Neutrophil (primary cell): ENCODE measurements at regions not wholly inside any gene's neighbourhood (a gene's known extent, or its start where the extent isn't known, plus 50 kb on each side); places are given as distances from the start of the nearest gene placed in this dataset.

ENCODE experiments used
- H3K27ac ChIP-seq: fragments of 200-600 bp; sonication (generic); 2 replicates; pipeline ENCODE4 v1.5.1; 2016; ENCODE audit warnings: mild to moderate bottlenecking, moderate library complexity
- H3K27me3 ChIP-seq: fragments of 200-600 bp; sonication (generic); 2 replicates; pipeline ENCODE4 v1.6.0; 2016; ENCODE audit warnings: mild to moderate bottlenecking
- H3K36me3 ChIP-seq: fragments of 200-600 bp; sonication (generic); 2 replicates; pipeline ENCODE4 v1.5.1; 2017
- H3K4me1 ChIP-seq, 2 experiments: fragments of 200-600 bp in 1 of 2; sonication (generic) in 1 of 2; 1 replicate in 1 of 2; 2 replicates in 1 of 2; pipeline versions ENCODE4 v1.5.1 to v1.6.1; 2013 to 2016; ENCODE audit warnings: low read depth in 1 of 2, low read length in 1 of 2, mild to moderate bottlenecking in 1 of 2, moderate library complexity in 1 of 2; ENCODE audit not compliant: control insufficient read depth in 1 of 2, insufficient read depth in 1 of 2
- H3K4me3 ChIP-seq, 2 experiments: fragments of 200-600 bp in 1 of 2; sonication (generic) in 1 of 2; 1 replicate in 1 of 2; 2 replicates in 1 of 2; pipeline ENCODE4 v1.5.1; 2013 to 2016; ENCODE audit warnings: low read depth in 1 of 2, low read length in 1 of 2, mild to moderate bottlenecking in 1 of 2, moderate library complexity in 1 of 2
- H3K9me3 ChIP-seq: fragments of 200-600 bp; sonication (generic); 2 replicates; pipeline ENCODE4 v1.5.1; 2016
- CTCF ChIP-seq: fragments of 200-600 bp; sonication (generic); IDR thresholded peaks from 2 replicates; pipeline ENCODE4 v1.5.1; 2016; ENCODE audit warnings: antibody characterized with exemption

GRCh38 chr15:87219650-87220615 is 1036.6 kb downstream of the NTRK3 start:
- no peaks in the 10 kb centered on the region for H3K4me1 ChIP-seq
- no peak for TF ChIP-seq CTCF
- no peaks in the 10 kb centered on the region for H3K27me3 ChIP-seq
- no peaks in the 10 kb centered on the region for H3K36me3 ChIP-seq
- H3K27ac ChIP-seq: no peak overlapping the region
- H3K4me3 ChIP-seq: no peak overlapping the region
- no peaks in the 10 kb centered on the region for H3K9me3 ChIP-seq

GRCh38 chr15:87215100-87215499 is 1041.4 kb downstream of the NTRK3 start:
- H3K27ac ChIP-seq: no peak overlapping the region
- H3K9me3 ChIP-seq: no peaks in the 10 kb centered on the region
- no peaks in the 10 kb centered on the region for H3K27me3 ChIP-seq
- H3K4me3 ChIP-seq: no peak overlapping the region
- TF ChIP-seq CTCF: no peak
- H3K4me1 ChIP-seq: no peaks in the 10 kb centered on the region
- no peaks in the 10 kb centered on the region for H3K36me3 ChIP-seq

DNA sequence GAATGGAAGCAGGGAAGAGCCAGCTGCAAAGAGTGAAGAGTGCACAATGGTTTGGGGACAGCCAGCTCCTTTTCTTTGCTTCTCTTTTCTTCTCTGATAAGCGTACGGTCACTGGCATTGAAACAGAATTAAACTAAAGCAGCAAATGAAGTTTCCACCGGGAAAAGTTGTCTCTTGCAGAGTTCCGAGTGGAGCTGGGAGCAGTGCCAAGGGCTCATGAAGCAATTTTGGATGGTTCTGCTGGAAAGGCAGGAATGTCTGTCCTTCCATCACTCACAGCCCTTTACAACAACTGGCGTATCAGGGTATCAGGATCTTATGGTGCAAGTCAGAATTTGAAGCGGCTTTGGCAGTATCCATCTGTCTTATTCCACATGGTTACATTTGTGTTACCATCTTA is 1042.9 kb downstream of the NTRK3 start:
- Histone ChIP-seq H3K36me3 (no peaks in the 10 kb centered on the region), H3K4me3 (no peak overlapping the region), H3K9me3 (no peaks in the 10 kb centered on the region), H3K27me3 (no peaks in the 10 kb centered on the region), H3K4me1 (no peaks in the 10 kb centered on the region), H3K27ac (no peak overlapping the region)
- TF ChIP-seq CTCF: no peak

- no peak for TF ChIP-seq CTCF
- Histone ChIP-seq H3K36me3 (no peaks in the 10 kb centered on the region), H3K27ac (no peak overlapping the region), H3K4me1 (no peaks in the 10 kb centered on the region), H3K27me3 (no peaks in the 10 kb centered on the region), H3K4me3 (no peak overlapping the region), H3K9me3 (no peaks in the 10 kb centered on the region)
These were observed 1044.5 kb downstream of the NTRK3 start for GRCh38 chr15:87212041-87212440.

- no peaks in the 10 kb centered on the region for H3K27me3 ChIP-seq
- no peak for TF ChIP-seq CTCF
- no peaks in the 10 kb centered on the region for H3K36me3 ChIP-seq
These were observed 1045.0 kb downstream of the NTRK3 start for GRCh38 chr15:87211547-87211946.

More at GRCh38 chr15:87211547-87211946, 1045.0 kb downstream of the NTRK3 start:
- Histone ChIP-seq H3K9me3 (no peaks in the 10 kb centered on the region), H3K4me1 (no peaks in the 10 kb centered on the region), H3K27ac (no peak overlapping the region), H3K4me3 (no peak overlapping the region)
